PC-9 (cell line): ENCODE measurements at regions not wholly inside any gene's neighbourhood (a gene's known extent, or its start where the extent isn't known, plus 50 kb on each side); places are given as distances from the start of the nearest gene placed in this dataset.

Source experiments
- CTCF ChIP-seq: fragments of 200-600 bp; sonication (generic); conservative IDR thresholded peaks from 2 replicates; pipeline ENCODE4 v1.6.1; 2017; ENCODE audit warnings: mixed run types, antibody characterized with exemption, mild to moderate bottlenecking, moderate library complexity
- EZH2 ChIP-seq: fragments of 200-600 bp; sonication (generic); IDR thresholded peaks from 2 replicates; pipeline ENCODE4 v1.8.0; 2017; ENCODE audit warnings: antibody characterized with exemption, low read depth

GRCh38 chr2:156215656-156216055 is 116.9 kb downstream of the NR4A2 start:
- TF ChIP-seq CTCF = no peak
- TF ChIP-seq EZH2 = no peak
